ENCODE measurements at regions not wholly inside any gene's neighbourhood (a gene's known extent, or its start where the extent isn't known, plus 50 kb on each side); places are given as distances from the start of the nearest gene placed in this dataset.
"Not testable (repeated sequence)": the region's sequence is repeated elsewhere in the genome, so short reads cannot be mapped to it uniquely, and the experiment has no call there.

DNA sequence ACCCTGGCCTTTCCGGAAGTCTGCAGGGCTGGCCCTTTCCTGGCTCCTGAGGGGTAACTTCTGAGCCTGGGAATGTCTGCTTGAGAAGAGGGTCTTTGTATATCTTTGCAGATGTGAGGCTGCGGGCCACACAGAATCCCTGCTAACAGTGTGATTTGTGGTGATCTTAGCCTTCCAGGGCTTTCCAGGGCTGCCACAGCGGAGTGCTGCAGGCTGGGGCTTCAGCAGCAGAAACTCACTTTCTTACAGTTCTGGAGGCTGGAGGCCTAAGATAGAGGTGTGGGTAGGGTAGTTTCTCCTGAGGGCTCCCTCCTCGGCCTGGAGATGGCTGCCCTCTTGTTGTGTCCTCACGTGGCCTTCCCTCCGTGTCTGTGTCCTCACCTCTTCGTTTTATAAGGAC, 294.7 kb upstream of the HS6ST1 start:
- Histone ChIP-seq H3K9ac (ENCODE audit: low read length) (no peak overlapping the region), H3K4me2 (ENCODE audit: low read length) (no peak overlapping the region), H4K20me1 (ENCODE audit: low read length) (no peaks in the 10 kb centered on the region), H3K27ac (ENCODE audit: low read length) (no peak overlapping the region), H3F3A (ENCODE audit: low read length, unreplicated experiment) (no peaks in the 10 kb centered on the region), H3K27me3 (ENCODE audit: low read length) (peaks cover 24% of the 10 kb centered on the region), H3K4me3 (ENCODE audit: low read length) (no peak overlapping the region), H3K79me2 (ENCODE audit: low read length) (no peaks in the 10 kb centered on the region), H3K9me2 (replicated peaks; ENCODE audit: low read length) (no peaks in the 10 kb centered on the region), H3K4me1 (ENCODE audit: insufficient read depth, low read length) (no peaks in the 10 kb centered on the region), H3K36me3 (ENCODE audit: low read depth, low read length) (no peaks in the 10 kb centered on the region), H3K9me3 (ENCODE audit: low read length) (no peaks in the 10 kb centered on the region), H2AFZ (ENCODE audit: low read length) (no peak overlapping the region)
- no peak for ATAC-seq
- no TSS peak for BruUV-seq (replicated peaks)
- intact Hi-C loops (cut with micrococcal nuclease), result no loop called here
- POLR2A ChIA-PET (ENCODE audit: unreplicated experiment), result no interaction called here
- DNase-seq, result no peak
- TF ChIP-seq EZH2 (IDR thresholded peaks at IDR 0.05; ENCODE audit: low read length, unreplicated experiment) (no peak), EZH2phosphoT487 (IDR thresholded peaks at IDR 0.05; ENCODE audit: borderline replicate concordance, low read length) (no peak)
- TF ChIP-seq, protein P1, sequence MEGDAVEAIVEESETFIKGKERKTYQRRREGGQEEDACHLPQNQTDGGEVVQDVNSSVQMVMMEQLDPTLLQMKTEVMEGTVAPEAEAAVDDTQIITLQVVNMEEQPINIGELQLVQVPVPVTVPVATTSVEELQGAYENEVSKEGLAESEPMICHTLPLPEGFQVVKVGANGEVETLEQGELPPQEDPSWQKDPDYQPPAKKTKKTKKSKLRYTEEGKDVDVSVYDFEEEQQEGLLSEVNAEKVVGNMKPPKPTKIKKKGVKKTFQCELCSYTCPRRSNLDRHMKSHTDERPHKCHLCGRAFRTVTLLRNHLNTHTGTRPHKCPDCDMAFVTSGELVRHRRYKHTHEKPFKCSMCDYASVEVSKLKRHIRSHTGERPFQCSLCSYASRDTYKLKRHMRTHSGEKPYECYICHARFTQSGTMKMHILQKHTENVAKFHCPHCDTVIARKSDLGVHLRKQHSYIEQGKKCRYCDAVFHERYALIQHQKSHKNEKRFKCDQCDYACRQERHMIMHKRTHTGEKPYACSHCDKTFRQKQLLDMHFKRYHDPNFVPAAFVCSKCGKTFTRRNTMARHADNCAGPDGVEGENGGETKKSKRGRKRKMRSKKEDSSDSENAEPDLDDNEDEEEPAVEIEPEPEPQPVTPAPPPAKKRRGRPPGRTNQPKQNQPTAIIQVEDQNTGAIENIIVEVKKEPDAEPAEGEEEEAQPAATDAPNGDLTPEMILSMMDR (conservative IDR thresholded peaks at IDR 0.05; ENCODE audit: low read depth, low read length), result no peak
- CTCF ChIA-PET, result no interaction called here

DNA sequence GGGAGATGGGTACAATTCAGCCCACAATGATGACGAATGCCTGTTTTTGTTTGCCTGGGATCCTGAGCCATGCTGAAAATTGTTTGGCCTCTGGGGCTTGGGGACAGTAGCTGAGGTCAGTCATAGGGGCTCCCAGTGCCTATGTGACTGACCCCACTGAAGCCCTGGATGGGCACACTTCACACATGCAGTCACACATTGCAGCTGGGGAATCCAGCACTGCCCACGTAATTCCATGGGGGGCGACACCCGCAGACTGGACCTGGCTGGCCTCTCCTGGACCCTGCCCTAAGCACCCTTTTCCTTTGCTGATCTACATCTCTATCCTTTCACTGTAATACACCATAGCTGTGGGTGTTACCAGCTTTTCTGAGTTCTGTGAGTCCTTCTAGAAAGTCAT, 295.2 kb upstream of the HS6ST1 start:
- no TSS peak for BruUV-seq (replicated peaks)

DNA sequence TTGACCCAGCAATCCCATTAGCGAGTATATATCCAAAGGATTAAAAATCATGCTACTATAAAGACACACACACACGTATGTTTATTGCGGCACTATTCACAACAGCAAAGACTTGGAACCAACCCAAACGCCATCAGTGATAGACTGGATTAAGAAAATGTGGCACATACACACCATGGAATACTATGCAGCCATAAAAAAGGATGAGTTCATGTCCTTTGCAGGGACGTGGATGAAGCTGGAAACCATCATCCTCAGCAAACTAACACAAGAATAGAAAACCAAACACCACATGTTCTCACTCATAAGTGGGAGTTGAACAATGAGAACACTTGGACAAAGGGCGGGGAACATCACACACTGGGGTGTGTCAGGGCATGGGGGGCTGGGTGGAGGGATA, 296.2 kb upstream of the HS6ST1 start:
- H3K36me3 ChIP-seq (ENCODE audit: low read depth, low read length); H3K79me2 ChIP-seq (ENCODE audit: low read length); CTCF ChIA-PET; H3K9me2 ChIP-seq (replicated peaks; ENCODE audit: low read length); BruUV-seq (replicated peaks); H3K9ac ChIP-seq (ENCODE audit: low read length); ATAC-seq; H3K27ac ChIP-seq (ENCODE audit: low read length); H3K4me1 ChIP-seq (ENCODE audit: insufficient read depth, low read length); H3F3A ChIP-seq (ENCODE audit: low read length, unreplicated experiment); intact Hi-C loops (cut with micrococcal nuclease); H3K4me3 ChIP-seq (ENCODE audit: low read length); H4K20me1 ChIP-seq (ENCODE audit: low read length); POLR2A ChIA-PET (ENCODE audit: unreplicated experiment); DNase-seq; H3K4me2 ChIP-seq (ENCODE audit: low read length); H2AFZ ChIP-seq (ENCODE audit: low read length); H3K9me3 ChIP-seq (ENCODE audit: low read length): not testable (repeated sequence)
- peaks cover 19% of the 10 kb centered on the region; the same call in 1 of the 2 replicates for H3K27me3 ChIP-seq (ENCODE audit: low read length)

More for the DNA sequence above, 295.2 kb upstream of the HS6ST1 start:
- no peaks in the 10 kb centered on the region for H3K36me3 ChIP-seq (ENCODE audit: low read depth, low read length)
- no peaks in the 10 kb centered on the region for H3F3A ChIP-seq (ENCODE audit: low read length, unreplicated experiment)
- no peaks in the 10 kb centered on the region for H4K20me1 ChIP-seq (ENCODE audit: low read length)
- H3K27me3 ChIP-seq (ENCODE audit: low read length), result peaks cover 19% of the 10 kb centered on the region; the same call in 1 of the 2 replicates
- H3K9me3 ChIP-seq (ENCODE audit: low read length), result no peaks in the 10 kb centered on the region
- H3K4me1 ChIP-seq (ENCODE audit: insufficient read depth, low read length), result no peaks in the 10 kb centered on the region
- H3K79me2 ChIP-seq (ENCODE audit: low read length), result no peaks in the 10 kb centered on the region
- H3K4me3 ChIP-seq (ENCODE audit: low read length), result no peak overlapping the region
- no peak overlapping the region for H3K4me2 ChIP-seq (ENCODE audit: low read length)
- no peak for ATAC-seq
- no peak overlapping the region for H3K9ac ChIP-seq (ENCODE audit: low read length)
- H3K9me2 ChIP-seq (replicated peaks; ENCODE audit: low read length), result no peaks in the 10 kb centered on the region
- ChIA-PET CTCF (no interaction called here), POLR2A (ENCODE audit: unreplicated experiment) (no interaction called here)
- no peak for DNase-seq
- TF ChIP-seq EZH2 (IDR thresholded peaks at IDR 0.05; ENCODE audit: low read length, unreplicated experiment) (no peak), EZH2phosphoT487 (IDR thresholded peaks at IDR 0.05; ENCODE audit: borderline replicate concordance, low read length) (no peak)
- TF ChIP-seq, protein P1 (conservative IDR thresholded peaks at IDR 0.05; ENCODE audit: low read depth, low read length), result no peak
- H2AFZ ChIP-seq (ENCODE audit: low read length), result no peak overlapping the region
- no peak overlapping the region for H3K27ac ChIP-seq (ENCODE audit: low read length)
- intact Hi-C loops (cut with micrococcal nuclease), result no loop called here
